H1 (cell line): ENCODE measurements at regions not wholly inside any gene's neighbourhood (a gene's known extent, or its start where the extent isn't known, plus 50 kb on each side); places are given as distances from the start of the nearest gene placed in this dataset.

Experiments used
- CTCF ChIA-PET: fragments of 300-600 bp; sonication (Branson Sonifier 250); formaldehyde crosslinking; loops from one replicate; lab custom pipeline; 2021; ENCODE audit not compliant: partially characterized antibody; lab: Charles Lee
- POLR2A ChIA-PET: fragments of 300-600 bp; sonication (Branson Sonifier 250); formaldehyde crosslinking; loops from one replicate; lab custom pipeline; 2021; ENCODE audit warnings: inconsistent platforms; ENCODE audit not compliant: partially characterized antibody; lab: Charles Lee
- DNase-seq, 2 experiments: peaks; one replicate each; pipeline versions ENCODE4 v3.0.0 to v3.0.0-alpha.2; 2010 to 2022; ENCODE audit warnings: low spot score in 2 of 2, low read depth in 1 of 2, mixed read lengths in 1 of 2
- FAIRE-seq: peaks from 2 replicates; lab custom pipeline; 2011; peaks lifted over from hg19 to GRCh38; lab: Jason Lieb, UNC
- H2AFZ ChIP-seq: 2 replicates; pipeline ENCODE4 v1.8.1; 2012; ENCODE audit warnings: low read length, inconsistent platforms
- H2AK5ac ChIP-seq: 2 replicates; pipeline ENCODE4 v1.6.1; 2013; ENCODE audit warnings: low read depth, low read length
- H2BK120ac ChIP-seq: replicated peaks from 2 replicates; pipeline ENCODE3; 2013; ENCODE audit warnings: low read depth, low read length, inconsistent platforms
- H2BK12ac ChIP-seq: 2 replicates; pipeline ENCODE4 v1.6.1; 2013; ENCODE audit warnings: low read depth, low read length
- H2BK15ac ChIP-seq: 2 replicates; pipeline ENCODE4 v1.6.1; 2013; ENCODE audit warnings: low read length
- H2BK20ac ChIP-seq: 2 replicates; pipeline ENCODE4 v1.6.1; 2013; ENCODE audit warnings: low read length
- H2BK5ac ChIP-seq: 2 replicates; pipeline ENCODE4 v1.6.1; 2013; ENCODE audit warnings: low read depth, low read length
- H3K14ac ChIP-seq: 2 replicates; pipeline ENCODE4 v1.6.1; 2013; ENCODE audit warnings: inconsistent platforms; ENCODE audit not compliant: insufficient read length
- H3K18ac ChIP-seq: 2 replicates; pipeline ENCODE4 v1.6.1; 2013; ENCODE audit warnings: low read length; ENCODE audit errors: extremely low read depth
- H3K23ac ChIP-seq: 2 replicates; pipeline ENCODE4 v1.6.1; 2013; ENCODE audit warnings: inconsistent platforms; ENCODE audit not compliant: insufficient read length
- H3K23me2 ChIP-seq: 2 replicates; pipeline ENCODE4 v1.6.1; 2013; ENCODE audit warnings: low read depth, low read length
- H3K27ac ChIP-seq: 2 replicates; pipeline ENCODE4 v1.6.1; 2011; ENCODE audit warnings: low read depth, low read length, inconsistent platforms
- H3K27me3 ChIP-seq, 4 experiments: replicated peaks in 1 of 4; 1 replicate in 1 of 4; 2 replicates in 3 of 4; pipeline versions ENCODE4 v1.6.1 to v1.8.1; 2011 to 2013; ENCODE audit warnings: low read length in 3 of 4, mild to moderate bottlenecking in 3 of 4, inconsistent platforms in 2 of 4, mixed read lengths in 2 of 4, moderate library complexity in 1 of 4; ENCODE audit not compliant: control insufficient read depth in 3 of 4, insufficient read depth in 3 of 4; ENCODE audit errors: extremely low read depth in 1 of 4
- H3K36me3 ChIP-seq, 4 experiments: 2 replicates each; pipeline versions ENCODE4 v1.6.1 to v1.8.1; 2011 to 2013; ENCODE audit warnings: mild to moderate bottlenecking in 4 of 4, low read length in 3 of 4, moderate library complexity in 2 of 4, control low read depth in 1 of 4, inconsistent platforms in 1 of 4; ENCODE audit not compliant: insufficient read depth in 4 of 4, control insufficient read depth in 2 of 4
- H3K4ac ChIP-seq: replicated peaks from 2 replicates; pipeline ENCODE3; 2013; ENCODE audit warnings: low read length, low read depth, mixed read lengths, inconsistent platforms; ENCODE audit not compliant: insufficient read length
- H3K4me1 ChIP-seq, 4 experiments: replicated peaks in 1 of 4; 1 replicate in 1 of 4; 2 replicates in 3 of 4; pipeline versions ENCODE4 v1.6.1 to v1.8.1; 2011 to 2013; ENCODE audit warnings: low read length in 3 of 4, inconsistent platforms in 2 of 4, mixed read lengths in 1 of 4; ENCODE audit not compliant: insufficient read depth in 4 of 4, control insufficient read depth in 3 of 4
- H3K4me2 ChIP-seq, 2 experiments: 2 replicates each; pipeline versions ENCODE4 v1.6.1 to v1.8.1; 2011 to 2013; ENCODE audit warnings: low read depth in 2 of 2, low read length in 2 of 2, control low read depth in 1 of 2, inconsistent platforms in 1 of 2, mild to moderate bottlenecking in 1 of 2; ENCODE audit not compliant: insufficient read depth in 1 of 2
- H3K4me3 ChIP-seq, 4 experiments: fragments of 200-600, 300-600 bp in 1 of 4; sonication (generic), shearing (Covaris generic), sonication (Bioruptor Twin) in 1 of 4; 2 replicates each; pipeline versions ENCODE4 v1.5.1 to v1.8.1; 2011 to 2016; ENCODE audit warnings: low read length in 4 of 4, low read depth in 3 of 4, control low read depth in 2 of 4, inconsistent platforms in 2 of 4, mild to moderate bottlenecking in 2 of 4, mixed read lengths in 1 of 4, moderate library complexity in 1 of 4; ENCODE audit not compliant: insufficient read depth in 2 of 4; ENCODE audit errors: extremely low read depth in 1 of 4
- H3K56ac ChIP-seq: replicated peaks from 2 replicates; pipeline ENCODE3; 2013; ENCODE audit warnings: low read depth, mild to moderate bottlenecking, mixed read lengths, low read length, inconsistent platforms; ENCODE audit not compliant: insufficient read length
- H3K79me1 ChIP-seq: 2 replicates; pipeline ENCODE4 v1.6.1; 2013; ENCODE audit warnings: low read depth, low read length, control low read depth
- H3K79me2 ChIP-seq, 2 experiments: 2 replicates each; pipeline versions ENCODE4 v1.6.1 to v1.8.1; 2012 to 2013; ENCODE audit warnings: low read length in 2 of 2, mild to moderate bottlenecking in 2 of 2, inconsistent platforms in 1 of 2; ENCODE audit not compliant: insufficient read depth in 2 of 2, control insufficient read depth in 1 of 2
- H3K9ac ChIP-seq, 4 experiments: replicated peaks in 1 of 4; 1 replicate in 1 of 4; 2 replicates in 3 of 4; pipeline versions ENCODE4 v1.6.1 to v1.8.1; 2011 to 2013; ENCODE audit warnings: low read depth in 3 of 4, low read length in 3 of 4, control low read depth in 2 of 4, mild to moderate bottlenecking in 2 of 4, moderate library complexity in 2 of 4, inconsistent platforms in 1 of 4; ENCODE audit errors: extremely low read depth in 1 of 4
- H3K9me3 ChIP-seq, 2 experiments: 2 replicates each; pipeline versions ENCODE4 v1.6.1 to v1.8.1; 2012 to 2013; ENCODE audit warnings: mild to moderate bottlenecking in 2 of 2, moderate library complexity in 2 of 2, control low read depth in 1 of 2, inconsistent platforms in 1 of 2, low read depth in 1 of 2, low read length in 1 of 2, mixed read lengths in 1 of 2; ENCODE audit not compliant: insufficient read depth in 2 of 2
- H4K20me1 ChIP-seq, 2 experiments: replicated peaks in 1 of 2; 2 replicates each; pipeline versions ENCODE3 to v1.8.1; 2011 to 2013; ENCODE audit warnings: inconsistent platforms in 2 of 2, low read length in 2 of 2, mild to moderate bottlenecking in 1 of 2; ENCODE audit not compliant: insufficient read depth in 2 of 2, control insufficient read depth in 1 of 2
- H4K5ac ChIP-seq: 2 replicates; pipeline ENCODE4 v1.6.1; 2013; ENCODE audit warnings: low read length, low read depth, mixed read lengths, inconsistent platforms; ENCODE audit not compliant: insufficient read length
- H4K8ac ChIP-seq: 2 replicates; pipeline ENCODE4 v1.8.0; 2013; ENCODE audit warnings: mild to moderate bottlenecking, moderate library complexity, low read length, inconsistent platforms; ENCODE audit not compliant: insufficient read depth; ENCODE audit errors: extremely low read depth
- H4K91ac ChIP-seq: replicated peaks from 2 replicates; pipeline ENCODE3; 2013; ENCODE audit warnings: low read length, mixed read lengths, inconsistent platforms; ENCODE audit not compliant: insufficient read length
- BCL11A ChIP-seq, 2 experiments: IDR thresholded peaks; one replicate each; pipeline ENCODE4 v1.6.1; 2011; ENCODE audit warnings: low read depth in 2 of 2, low read length in 2 of 2, mild to moderate bottlenecking in 2 of 2
- CBX8 ChIP-seq: fragments of 300-800, 300-1000 bp; sonication (generic); IDR thresholded peaks from 2 replicates; pipeline ENCODE4 v1.7.1; 2016; ENCODE audit warnings: low read depth, low read length, borderline replicate concordance
- CEBPB ChIP-seq: IDR thresholded peaks from 2 replicates; pipeline ENCODE4 v1.6.1; 2012; ENCODE audit warnings: low read depth, low read length
- E2F6 ChIP-seq: IDR thresholded peaks from 2 replicates; pipeline ENCODE4 v1.6.1; 2012; ENCODE audit warnings: inconsistent platforms
- FOSL1 ChIP-seq: IDR thresholded peaks from 2 replicates; pipeline ENCODE4 v1.6.1; 2011; ENCODE audit warnings: mild to moderate bottlenecking, low read depth, low read length, moderate library complexity; ENCODE audit not compliant: insufficient read depth
- HDAC6 ChIP-seq: IDR thresholded peaks from one replicate; pipeline ENCODE4 v1.7.1; 2012; ENCODE audit warnings: low read depth, mild to moderate bottlenecking, inconsistent platforms, low read length, moderate library complexity
- JUND ChIP-seq: IDR thresholded peaks from 2 replicates; pipeline ENCODE4 v1.6.1; 2011; ENCODE audit warnings: mild to moderate bottlenecking, improper control_type of control experiment, low read length
- POLR2A ChIP-seq, 2 experiments: IDR thresholded peaks; 1 replicate in 1 of 2; 2 replicates in 1 of 2; pipeline ENCODE4 v1.6.1; 2011; ENCODE audit warnings: low read depth in 2 of 2, low read length in 2 of 2, mild to moderate bottlenecking in 2 of 2; ENCODE audit errors: control extremely low read depth in 1 of 2
- POLR2AphosphoS5 ChIP-seq: IDR thresholded peaks from 2 replicates; pipeline ENCODE4 v1.6.1; 2011; ENCODE audit warnings: low read depth, low read length
- RXRA ChIP-seq: IDR thresholded peaks from 2 replicates; pipeline ENCODE4 v1.6.1; 2011; ENCODE audit warnings: low read depth, mild to moderate bottlenecking, low read length, moderate library complexity; ENCODE audit not compliant: insufficient read depth
- TBP ChIP-seq: IDR thresholded peaks from 2 replicates; pipeline ENCODE4 v1.6.1; 2011; ENCODE audit warnings: low read depth, low read length, improper control_type of control experiment
- YY1 ChIP-seq: IDR thresholded peaks from 2 replicates; pipeline ENCODE4 v1.6.1; 2011; ENCODE audit warnings: low read depth, mild to moderate bottlenecking, low read length
- WGBS, 2 experiments: shearing (Covaris generic) in 1 of 2; methylation state at CpG; one replicate each; pipeline versions ENCODE4 v1.1.6 to v1.1.7; 2013 to 2015; ENCODE audit warnings: low lambda C conversion rate in 2 of 2, mixed read lengths in 2 of 2, inconsistent platforms in 1 of 2, low coverage in 1 of 2, missing lambda C conversion rate in 1 of 2; ENCODE audit not compliant: insufficient replicate concordance in 2 of 2, insufficient coverage in 1 of 2, insufficient read length in 1 of 2; ENCODE audit errors: extremely low coverage in 1 of 2, missing lambda C conversion rate in 1 of 2; 5-methylcytosine and 5-hydroxymethylcytosine counted together

- WGBS, 2 experiments: 100% methylated on average over 1 of the region's 1 CpG; no CpG with 5 or more reads in 1 of the 2 experiments
- no peak for TF ChIP-seq YY1
- TF ChIP-seq RXRA: no peak
- no peak for TF ChIP-seq BCL11A (IDR thresholded peaks at IDR 0.05; ENCODE audit: low read depth in 2 of 2, low read length in 2 of 2)
- no peak for TF ChIP-seq FOSL1
- no peak for TF ChIP-seq POLR2A (IDR thresholded peaks at IDR 0.05; ENCODE audit: control extremely low read depth in 1 of 2, low read depth in 2 of 2, low read length in 2 of 2)
- no peak for TF ChIP-seq JUND
- TF ChIP-seq POLR2AphosphoS5: no peak
- TF ChIP-seq E2F6: no peak
- no peak for TF ChIP-seq HDAC6
- TF ChIP-seq CBX8: no peak
- TF ChIP-seq TBP: no peak
- TF ChIP-seq CEBPB: no peak
- no peaks in the 10 kb centered on the region for H3K36me3 ChIP-seq
- no peak overlapping the region for H2BK5ac ChIP-seq
- no peak overlapping the region for H4K5ac ChIP-seq
- no peak overlapping the region for H3K14ac ChIP-seq
- H3K27me3 ChIP-seq: no peaks in the 10 kb centered on the region
- no peak overlapping the region for H3K56ac ChIP-seq
- H3K4me3 ChIP-seq: no peak overlapping the region
- H2BK15ac ChIP-seq: no peak overlapping the region
- FAIRE-seq: no peak
- H3K4ac ChIP-seq: no peak overlapping the region
- no peak overlapping the region for H2BK120ac ChIP-seq
- no peak overlapping the region for H4K91ac ChIP-seq
- ChIA-PET POLR2A (no interaction called here), CTCF (interaction anchor here (1.1 to 1.5 kb wide), 3 partner anchors 10 to 188 kb away, joined by 3 to 5 read pairs (median 3); no protein-coding TSS in a partner anchor)
- no peaks in the 10 kb centered on the region for H3K23me2 ChIP-seq
- DNase-seq: no peak
- H4K20me1 ChIP-seq: no peaks in the 10 kb centered on the region
- H3K9ac ChIP-seq: no peak overlapping the region
- H3K9me3 ChIP-seq: no peaks in the 10 kb centered on the region
- H3K23ac ChIP-seq: no peak overlapping the region
- H3K18ac ChIP-seq: no peak overlapping the region
- no peak overlapping the region for H2BK20ac ChIP-seq
- no peak overlapping the region for H2AK5ac ChIP-seq
- H2BK12ac ChIP-seq: no peak overlapping the region
- H2AFZ ChIP-seq: no peak overlapping the region
- no peak overlapping the region for H4K8ac ChIP-seq
- H3K79me1 ChIP-seq: no peaks in the 10 kb centered on the region
- no peaks in the 10 kb centered on the region for H3K79me2 ChIP-seq
- no peak overlapping the region for H3K27ac ChIP-seq
- H3K4me2 ChIP-seq: no peak overlapping the region
- H3K4me1 ChIP-seq: peaks cover 0 to 3% (median 0%) of the 10 kb centered on the region in 4 experiments; a peak in 2 of 7 replicates
Measured at GRCh38 chr12:78396538-78396937, 468.0 kb upstream of the SYT1 start.
